ENCODE measurements at regions not wholly inside any gene's neighbourhood (a gene's known extent, or its start where the extent isn't known, plus 50 kb on each side); places are given as distances from the start of the nearest gene placed in this dataset.

DNA sequence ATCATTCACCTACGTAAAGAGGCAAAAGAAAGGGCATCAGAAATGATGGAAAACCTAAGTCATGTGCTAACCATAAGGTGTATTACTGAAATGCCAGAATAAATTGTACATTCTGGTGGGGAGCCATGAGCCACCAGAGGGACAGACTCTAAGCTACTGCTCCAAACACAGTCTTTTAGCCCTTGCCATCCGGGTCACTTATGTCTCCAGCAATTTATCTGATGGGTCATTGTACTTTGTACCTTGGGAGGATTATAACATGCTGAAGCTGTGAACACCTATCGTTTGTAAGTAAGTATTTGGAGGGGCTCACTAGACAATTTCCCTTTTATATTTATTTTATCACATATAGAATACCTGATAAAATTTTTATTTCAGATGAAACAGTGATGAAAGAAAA, 495.1 kb downstream of the KIF4B start:
- TF ChIP-seq, protein P1, sequence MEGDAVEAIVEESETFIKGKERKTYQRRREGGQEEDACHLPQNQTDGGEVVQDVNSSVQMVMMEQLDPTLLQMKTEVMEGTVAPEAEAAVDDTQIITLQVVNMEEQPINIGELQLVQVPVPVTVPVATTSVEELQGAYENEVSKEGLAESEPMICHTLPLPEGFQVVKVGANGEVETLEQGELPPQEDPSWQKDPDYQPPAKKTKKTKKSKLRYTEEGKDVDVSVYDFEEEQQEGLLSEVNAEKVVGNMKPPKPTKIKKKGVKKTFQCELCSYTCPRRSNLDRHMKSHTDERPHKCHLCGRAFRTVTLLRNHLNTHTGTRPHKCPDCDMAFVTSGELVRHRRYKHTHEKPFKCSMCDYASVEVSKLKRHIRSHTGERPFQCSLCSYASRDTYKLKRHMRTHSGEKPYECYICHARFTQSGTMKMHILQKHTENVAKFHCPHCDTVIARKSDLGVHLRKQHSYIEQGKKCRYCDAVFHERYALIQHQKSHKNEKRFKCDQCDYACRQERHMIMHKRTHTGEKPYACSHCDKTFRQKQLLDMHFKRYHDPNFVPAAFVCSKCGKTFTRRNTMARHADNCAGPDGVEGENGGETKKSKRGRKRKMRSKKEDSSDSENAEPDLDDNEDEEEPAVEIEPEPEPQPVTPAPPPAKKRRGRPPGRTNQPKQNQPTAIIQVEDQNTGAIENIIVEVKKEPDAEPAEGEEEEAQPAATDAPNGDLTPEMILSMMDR (IDR thresholded peaks at IDR 0.05 in 2 of 3, conservative IDR thresholded peaks at IDR 0.05 in 1 of 3; ENCODE audit: insufficient read depth in 2 of 3, low read depth in 1 of 3, low read length in 3 of 3) = no peak
- no peak for TF ChIP-seq KLF16 (IDR thresholded peaks at IDR 0.05)
- no peak for TF ChIP-seq HDAC2 (IDR thresholded peaks at IDR 0.05)
- TF ChIP-seq BRCA1 (IDR thresholded peaks at IDR 0.05) = no peak
- TF ChIP-seq BRCA1 (CRISPR knock-in tag; IDR thresholded peaks at IDR 0.05) = no peak
- TF ChIP-seq POLR2A (conservative IDR thresholded peaks at IDR 0.05) = no peak
- TF ChIP-seq DPF2 (IDR thresholded peaks at IDR 0.05) = no peak
- no peak for TF ChIP-seq CBX5 (IDR thresholded peaks at IDR 0.05; ENCODE audit: borderline replicate concordance, low read depth)
- TF ChIP-seq CEBPG (CRISPR knock-in tag; IDR thresholded peaks at IDR 0.05) = no peak
- TF ChIP-seq CEBPG (tag; conservative IDR thresholded peaks at IDR 0.05 in 1 of 2, IDR thresholded peaks at IDR 0.05 in 1 of 2) = no peak
- TF ChIP-seq ZNF583 (CRISPR knock-in tag; IDR thresholded peaks at IDR 0.05) = no peak
